HUES48 (cell line): ENCODE measurements at regions not wholly inside any gene's neighbourhood (a gene's known extent, or its start where the extent isn't known, plus 50 kb on each side); places are given as distances from the start of the nearest gene placed in this dataset.
"Not testable (repeated sequence)": the region's sequence is repeated elsewhere in the genome, so short reads cannot be mapped to it uniquely, and the experiment has no call there.

ENCODE experiments used
- H3K27ac ChIP-seq: one replicate; pipeline ENCODE4 v1.7.0; 2013; ENCODE audit warnings: low read depth, low read length, inconsistent platforms
- H3K27me3 ChIP-seq: 2 replicates; pipeline ENCODE4 v1.6.1; 2013; ENCODE audit warnings: mild to moderate bottlenecking, low read length; ENCODE audit not compliant: control insufficient read depth, insufficient read depth
- H3K36me3 ChIP-seq: 2 replicates; pipeline ENCODE4 v1.6.1; 2013; ENCODE audit warnings: low read length; ENCODE audit not compliant: control insufficient read depth, insufficient read depth
- H3K4me1 ChIP-seq: 2 replicates; pipeline ENCODE4 v1.6.1; 2013; ENCODE audit warnings: mild to moderate bottlenecking, low read length; ENCODE audit not compliant: control insufficient read depth, insufficient read depth
- H3K4me3 ChIP-seq: 2 replicates; pipeline ENCODE4 v1.5.1; 2013; ENCODE audit warnings: mild to moderate bottlenecking, low read depth, low read length
- H3K9ac ChIP-seq: 2 replicates; pipeline ENCODE4 v1.6.1; 2013; ENCODE audit warnings: mild to moderate bottlenecking, low read depth, low read length, moderate library complexity
- H3K9me3 ChIP-seq: 2 replicates; pipeline ENCODE4 v1.6.1; 2013; ENCODE audit warnings: low read length; ENCODE audit not compliant: control insufficient read depth, insufficient read depth

DNA sequence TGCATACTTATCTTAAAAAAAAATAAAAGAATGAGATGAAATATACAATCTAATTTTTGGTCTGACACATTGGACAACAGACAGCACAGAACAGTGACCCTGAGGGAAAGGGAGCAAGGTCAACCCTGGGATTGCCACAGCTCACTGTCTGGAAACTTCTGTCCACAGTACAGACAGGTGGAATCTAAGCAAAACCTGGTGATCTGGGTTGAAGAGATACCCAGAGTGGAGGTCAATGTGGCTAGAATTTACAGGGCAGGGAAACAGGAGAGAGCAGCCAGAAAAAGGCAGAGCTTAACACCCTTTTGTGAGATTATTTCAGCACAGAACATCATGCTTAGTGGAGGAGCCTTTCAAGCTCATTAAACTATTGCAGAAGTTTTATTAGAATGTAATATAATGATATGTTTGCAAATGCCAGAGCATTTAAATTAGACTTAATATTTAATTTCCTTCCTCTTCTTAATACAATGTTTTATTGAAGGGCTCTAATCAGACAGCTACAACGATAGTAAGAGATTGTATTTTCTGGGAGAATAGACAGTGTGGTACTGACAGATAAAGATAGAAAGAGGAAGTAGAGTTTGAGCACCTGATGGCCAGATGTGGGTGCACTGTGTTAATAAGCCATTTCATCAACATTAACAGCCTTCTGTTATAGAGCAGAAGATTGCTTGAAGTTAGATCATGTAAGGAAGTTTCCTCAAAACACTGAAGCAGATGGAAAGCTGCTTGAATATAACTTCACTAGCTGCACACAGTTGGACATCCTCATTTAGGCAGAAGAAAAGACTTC lies 309.4 kb downstream of the HGF start:
- no peaks in the 10 kb centered on the region for H3K27me3 ChIP-seq
- no peaks in the 10 kb centered on the region for H3K9me3 ChIP-seq

DNA sequence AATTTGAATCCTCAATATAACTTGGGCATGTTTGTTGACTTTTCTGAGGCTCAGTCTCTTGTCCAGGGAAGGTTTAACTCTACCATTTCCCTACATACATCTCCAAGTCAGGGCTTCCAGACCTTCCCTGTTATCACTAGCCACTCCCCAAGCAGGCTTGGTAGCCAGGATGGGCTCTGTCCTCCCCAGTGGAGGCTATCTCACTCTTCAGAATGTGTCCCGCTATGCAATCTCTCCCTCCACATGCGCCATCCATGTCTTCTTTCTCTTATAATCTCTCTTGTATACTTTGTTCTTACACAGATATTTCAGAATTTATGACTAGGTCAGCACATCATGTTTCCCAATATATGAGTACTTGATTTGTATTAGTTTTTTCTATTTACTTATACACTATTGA lies 310.4 kb downstream of the HGF start:
- H3K27ac ChIP-seq: no peak overlapping the region

More for the DNA sequence above, 309.4 kb downstream of the HGF start:
- no peaks in the 10 kb centered on the region for H3K36me3 ChIP-seq
- H3K9ac ChIP-seq: no peak overlapping the region
- no peaks in the 10 kb centered on the region for H3K4me1 ChIP-seq
- H3K27ac ChIP-seq: no peak overlapping the region
- no peak overlapping the region for H3K4me3 ChIP-seq

DNA sequence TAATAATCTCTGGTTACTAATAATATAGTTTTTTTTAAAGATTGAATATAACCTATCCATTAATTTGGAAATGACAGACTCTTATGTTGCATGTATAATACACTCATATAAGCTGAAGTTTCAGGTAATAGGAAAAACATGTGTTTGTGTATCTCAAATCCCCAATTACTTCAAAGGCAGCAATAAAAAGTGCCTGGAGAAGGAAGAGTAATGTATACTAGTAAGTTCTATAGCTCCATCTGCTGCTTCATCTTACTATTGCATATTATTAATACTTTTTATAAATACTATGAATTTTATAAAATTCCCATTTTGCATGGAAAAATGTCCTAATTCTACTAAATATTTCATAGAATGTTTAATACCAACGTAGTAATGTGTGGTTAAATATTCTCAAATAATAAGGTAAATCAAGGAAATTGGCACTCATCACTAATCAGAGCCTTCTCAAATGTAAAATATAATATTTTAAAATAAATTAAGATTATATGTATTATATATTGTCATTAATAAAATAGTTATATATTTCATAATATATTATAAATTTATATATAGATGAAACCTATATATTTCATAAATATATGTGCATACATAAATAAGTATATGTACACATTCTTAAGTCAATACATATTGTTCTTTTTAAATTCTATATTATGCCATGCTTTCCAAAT lies 311.9 kb downstream of the HGF start:
- no peaks in the 10 kb centered on the region for H3K9me3 ChIP-seq
- no peaks in the 10 kb centered on the region for H3K27me3 ChIP-seq
- H3K4me1 ChIP-seq: no peaks in the 10 kb centered on the region
- H3K27ac ChIP-seq: no peak overlapping the region
- H3K36me3 ChIP-seq: no peaks in the 10 kb centered on the region
- H3K4me3 ChIP-seq: no peak overlapping the region
- no peak overlapping the region for H3K9ac ChIP-seq

More for the DNA sequence above, 310.4 kb downstream of the HGF start:
- Histone ChIP-seq H3K9ac (no peak overlapping the region), H3K27me3 (no peaks in the 10 kb centered on the region), H3K9me3 (no peaks in the 10 kb centered on the region), H3K4me1 (no peaks in the 10 kb centered on the region), H3K36me3 (no peaks in the 10 kb centered on the region), H3K4me3 (no peak overlapping the region)

DNA sequence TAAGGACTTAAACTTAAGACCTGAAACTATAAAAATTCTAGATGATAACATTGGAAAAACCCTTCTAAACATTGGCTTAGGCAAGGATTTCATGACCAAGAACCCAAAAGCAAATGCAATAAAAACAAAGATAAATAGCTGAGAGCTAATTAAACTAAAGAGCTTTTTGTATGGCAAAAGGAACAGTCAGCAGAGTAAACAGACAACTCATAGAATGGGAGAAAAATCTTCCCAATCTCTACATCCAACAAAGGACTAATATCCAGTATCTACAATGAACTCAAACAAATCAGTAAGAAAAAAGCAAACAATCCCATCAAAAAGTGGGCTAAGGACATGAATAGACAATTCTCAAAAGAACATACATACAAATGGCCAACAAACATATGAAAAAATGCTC lies 316.1 kb downstream of the HGF start:
- not testable (repeated sequence) for H3K9ac ChIP-seq, H3K27me3 ChIP-seq, H3K4me1 ChIP-seq, H3K4me3 ChIP-seq, H3K36me3 ChIP-seq, H3K27ac ChIP-seq, H3K9me3 ChIP-seq

DNA sequence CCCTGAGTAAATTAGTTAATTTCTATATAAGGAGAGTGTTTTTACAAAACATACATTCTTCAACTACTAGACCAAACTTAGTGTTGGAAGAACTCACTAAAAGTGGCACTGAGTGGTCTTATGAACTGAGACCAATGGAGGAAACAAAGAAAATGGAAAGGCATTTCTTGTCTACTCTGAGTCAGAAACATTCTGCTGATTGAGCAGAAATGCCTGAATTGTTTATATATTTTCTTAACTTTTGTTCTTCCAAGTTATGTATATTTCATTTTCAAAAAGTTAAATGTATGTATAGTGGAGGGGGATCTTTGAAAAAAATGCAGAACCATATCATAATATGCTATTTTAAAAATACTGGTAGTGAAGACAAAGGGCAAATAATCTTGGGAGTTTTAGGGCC lies 320.7 kb downstream of the HGF start:
- H3K27ac ChIP-seq: no peak overlapping the region
- no peaks in the 10 kb centered on the region for H3K36me3 ChIP-seq
- H3K4me3 ChIP-seq: no peak overlapping the region
- no peaks in the 10 kb centered on the region for H3K9me3 ChIP-seq
- H3K27me3 ChIP-seq: no peaks in the 10 kb centered on the region
- no peaks in the 10 kb centered on the region for H3K4me1 ChIP-seq
- no peak overlapping the region for H3K9ac ChIP-seq

DNA sequence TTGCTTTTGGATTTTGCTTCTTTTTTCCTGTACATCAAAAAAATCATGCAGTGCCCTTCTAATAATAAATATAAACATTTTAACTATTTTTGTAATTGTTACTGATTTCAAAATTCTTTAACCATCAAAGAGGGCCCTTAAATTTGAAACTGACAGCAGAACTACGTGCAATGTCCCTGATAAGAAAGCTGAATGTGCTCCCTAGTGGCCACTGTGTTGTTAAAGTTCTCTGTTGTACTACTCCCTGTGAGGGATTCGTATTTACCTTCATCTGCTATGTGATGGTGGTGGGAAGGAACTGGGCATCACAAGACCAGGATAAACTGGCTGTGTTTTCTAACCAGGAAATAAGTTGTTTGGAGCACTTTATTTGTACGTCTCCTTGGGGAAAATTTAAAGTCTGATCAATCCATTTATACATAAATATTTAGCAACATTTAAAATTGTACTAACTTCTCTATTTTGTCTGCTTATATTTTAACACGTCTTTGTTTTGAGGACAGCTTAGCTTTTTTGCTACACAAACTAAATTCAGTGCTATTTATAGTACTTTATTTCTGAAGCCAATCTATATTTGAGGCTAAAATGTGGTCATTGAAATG lies 322.4 kb downstream of the HGF start:
- Histone ChIP-seq H3K27me3 (no peaks in the 10 kb centered on the region), H3K9me3 (no peaks in the 10 kb centered on the region), H3K4me3 (no peak overlapping the region), H3K27ac (no peak overlapping the region), H3K9ac (no peak overlapping the region), H3K4me1 (no peaks in the 10 kb centered on the region), H3K36me3 (no peaks in the 10 kb centered on the region)

DNA sequence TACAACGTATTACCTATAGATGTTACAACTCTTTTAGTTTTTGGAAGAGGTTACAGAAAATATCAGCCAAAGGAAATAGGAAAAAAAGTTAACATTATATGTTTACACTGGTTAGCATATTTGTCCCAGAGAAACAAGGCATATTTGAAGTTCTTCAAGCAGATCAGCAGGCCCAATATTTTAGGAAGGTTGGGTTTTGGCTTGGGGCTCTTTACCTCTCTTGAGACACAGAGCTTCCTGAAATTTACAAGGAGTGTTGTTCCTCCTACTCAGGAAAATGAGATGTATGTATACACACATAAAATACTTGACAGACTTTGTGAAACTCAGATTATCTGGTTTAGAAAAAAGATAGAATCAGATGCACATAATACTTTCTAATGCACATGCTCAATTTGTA lies 323.6 kb downstream of the HGF start:
- H3K27ac ChIP-seq: no peak overlapping the region
- H3K27me3 ChIP-seq: no peaks in the 10 kb centered on the region
- no peak overlapping the region for H3K4me3 ChIP-seq
- no peaks in the 10 kb centered on the region for H3K9me3 ChIP-seq
- H3K4me1 ChIP-seq: no peaks in the 10 kb centered on the region
- H3K36me3 ChIP-seq: no peaks in the 10 kb centered on the region
- no peak overlapping the region for H3K9ac ChIP-seq

DNA sequence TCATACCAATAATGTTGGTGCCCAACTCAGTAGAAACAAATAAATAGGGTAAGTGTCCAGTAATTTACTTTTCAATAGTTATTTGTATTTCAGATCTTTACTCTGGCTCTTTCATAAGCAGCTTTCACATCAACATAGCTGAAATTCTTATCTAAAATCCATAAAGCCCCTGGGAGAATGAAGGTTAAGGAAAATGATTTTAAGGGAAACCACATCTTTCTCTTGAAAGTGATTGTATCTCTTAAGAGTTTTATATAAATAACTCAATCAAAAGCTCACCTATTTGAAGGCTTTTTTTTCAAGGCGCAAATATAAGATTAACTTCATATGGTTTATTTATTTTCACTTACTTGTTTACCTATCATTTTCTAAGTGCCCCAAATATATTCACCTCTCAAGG lies 324.4 kb downstream of the HGF start:
- H3K9me3 ChIP-seq: no peaks in the 10 kb centered on the region
- no peaks in the 10 kb centered on the region for H3K27me3 ChIP-seq
- no peak overlapping the region for H3K4me3 ChIP-seq
- no peak overlapping the region for H3K9ac ChIP-seq
- H3K36me3 ChIP-seq: no peaks in the 10 kb centered on the region
- no peak overlapping the region for H3K27ac ChIP-seq
- no peaks in the 10 kb centered on the region for H3K4me1 ChIP-seq

DNA sequence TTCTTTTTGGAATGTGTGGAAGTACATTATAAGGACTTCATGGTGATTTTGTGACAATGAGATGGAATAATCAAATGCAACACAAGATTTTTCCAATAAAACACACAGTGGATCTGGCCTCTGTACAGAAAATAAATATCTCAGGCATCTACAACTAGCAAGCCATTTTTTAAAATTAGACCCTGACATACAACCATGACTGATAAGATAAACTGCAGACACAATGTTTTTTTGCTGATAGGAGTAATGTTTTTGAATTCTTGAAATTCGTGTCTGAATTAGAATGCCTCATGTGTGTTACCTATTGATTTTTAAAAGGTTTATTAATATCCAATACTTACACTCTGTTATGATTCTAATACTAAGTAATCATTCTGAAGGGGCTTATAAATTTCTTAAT lies 328.1 kb downstream of the HGF start:
- Histone ChIP-seq H3K27me3 (no peaks in the 10 kb centered on the region), H3K36me3 (no peaks in the 10 kb centered on the region), H3K9ac (no peak overlapping the region), H3K27ac (no peak overlapping the region), H3K9me3 (no peaks in the 10 kb centered on the region), H3K4me3 (no peak overlapping the region), H3K4me1 (no peaks in the 10 kb centered on the region)

DNA sequence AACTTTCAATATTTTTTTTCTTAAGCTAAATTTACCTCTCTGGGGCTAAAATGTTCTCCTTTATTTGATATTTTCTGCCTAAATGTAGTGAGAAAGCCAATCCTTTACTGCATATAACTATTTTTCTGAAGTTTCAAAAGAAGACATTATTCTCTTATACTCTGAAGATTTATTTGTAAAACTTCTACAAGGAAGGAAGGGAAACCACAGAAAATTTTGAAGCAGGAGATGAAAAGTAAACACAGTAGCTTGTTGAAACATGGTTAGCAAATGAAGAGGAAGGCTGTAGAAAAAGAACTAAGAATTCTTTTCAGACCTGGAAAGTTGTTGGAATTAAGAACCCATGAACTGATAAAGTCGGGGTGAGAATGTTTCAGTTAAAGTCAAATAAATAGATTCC lies 330.3 kb downstream of the HGF start:
- H3K9me3 ChIP-seq: no peaks in the 10 kb centered on the region
- H3K4me3 ChIP-seq: no peak overlapping the region
- no peak overlapping the region for H3K27ac ChIP-seq
- no peaks in the 10 kb centered on the region for H3K4me1 ChIP-seq
- no peak overlapping the region for H3K9ac ChIP-seq
- no peaks in the 10 kb centered on the region for H3K36me3 ChIP-seq
- H3K27me3 ChIP-seq: no peaks in the 10 kb centered on the region

DNA sequence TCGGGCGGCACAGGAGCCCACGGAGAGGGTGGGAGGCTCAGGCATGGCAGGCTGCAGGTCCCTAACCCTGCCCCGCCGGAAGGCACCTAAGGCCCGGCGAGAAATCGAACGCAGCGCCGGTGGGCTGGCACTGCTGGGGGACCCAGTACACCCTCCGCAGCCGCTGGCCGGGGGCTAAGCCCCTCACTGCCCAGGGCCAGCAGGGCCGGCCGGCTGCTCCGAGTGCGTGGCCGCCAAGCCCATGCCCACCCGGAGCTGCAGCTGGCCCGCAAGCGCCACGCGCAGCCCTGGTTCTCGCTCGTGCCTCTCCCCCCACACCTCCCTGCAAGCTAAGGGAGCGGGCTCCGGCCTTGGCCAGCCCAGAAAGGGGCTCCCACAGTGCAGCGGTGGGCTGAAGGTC lies 332.7 kb downstream of the HGF start:
- H3K36me3 ChIP-seq, H3K4me3 ChIP-seq, H3K27me3 ChIP-seq, H3K9ac ChIP-seq, H3K9me3 ChIP-seq, H3K27ac ChIP-seq, H3K4me1 ChIP-seq: not testable (repeated sequence)
